SU-DHL-6 (cell line): ENCODE measurements at regions not wholly inside any gene's neighbourhood (a gene's known extent, or its start where the extent isn't known, plus 50 kb on each side); places are given as distances from the start of the nearest gene placed in this dataset.

Experiments
- CTCF ChIP-seq: fragments of 200-600 bp; sonication (generic); IDR thresholded peaks from one replicate; pipeline ENCODE4 v1.5.1; 2017; ENCODE audit warnings: antibody characterized with exemption, mild to moderate bottlenecking, low read length, moderate library complexity; ENCODE audit not compliant: insufficient read depth, poor library complexity, severe bottlenecking
- EZH2phosphoT487 ChIP-seq: fragments of 200-600 bp; sonication (generic), shearing (Covaris generic); conservative IDR thresholded peaks from 2 replicates; pipeline ENCODE4 v1.6.1; 2018; ENCODE audit warnings: mild to moderate bottlenecking, antibody characterized with exemption, low read length, moderate library complexity, mixed read lengths

- TF ChIP-seq CTCF (no peak), EZH2phosphoT487 (no peak)
These were observed 332.7 kb upstream of the MGMT start for GRCh38 chr10:129134371-129134770.
